IPS-15b (cell line): ENCODE measurements at regions not wholly inside any gene's neighbourhood (a gene's known extent, or its start where the extent isn't known, plus 50 kb on each side); places are given as distances from the start of the nearest gene placed in this dataset.
"Not testable (repeated sequence)": the region's sequence is repeated elsewhere in the genome, so short reads cannot be mapped to it uniquely, and the experiment has no call there.

Source experiments
- H3K27me3 ChIP-seq: one replicate; pipeline ENCODE4 v1.6.1; 2013; ENCODE audit warnings: low read length; ENCODE audit not compliant: control insufficient read depth, insufficient read depth
- H3K36me3 ChIP-seq: one replicate; pipeline ENCODE4 v1.6.1; 2013; ENCODE audit warnings: low read length; ENCODE audit not compliant: control insufficient read depth, insufficient read depth
- H3K4me1 ChIP-seq: one replicate; pipeline ENCODE4 v1.6.1; 2013; ENCODE audit warnings: mild to moderate bottlenecking, low read length; ENCODE audit not compliant: control insufficient read depth, insufficient read depth
- H3K4me3 ChIP-seq: one replicate; pipeline ENCODE4 v1.5.1; 2013; ENCODE audit warnings: low read depth, low read length
- H3K9ac ChIP-seq: one replicate; pipeline ENCODE4 v1.6.1; 2013; ENCODE audit warnings: low read depth, mild to moderate bottlenecking, low read length
- H3K9me3 ChIP-seq: one replicate; pipeline ENCODE4 v1.6.1; 2013; ENCODE audit warnings: mild to moderate bottlenecking, low read length; ENCODE audit not compliant: control insufficient read depth, insufficient read depth

GRCh38 chr21:28308516-28308915, 684.2 kb downstream of the LTN1 start:
- no peaks in the 10 kb centered on the region for H3K9me3 ChIP-seq
- H3K9ac ChIP-seq, result no peak overlapping the region
- H3K4me1 ChIP-seq, result peaks cover 3% of the 10 kb centered on the region
- H3K36me3 ChIP-seq, result no peaks in the 10 kb centered on the region
- no peak overlapping the region for H3K4me3 ChIP-seq
- no peaks in the 10 kb centered on the region for H3K27me3 ChIP-seq

DNA sequence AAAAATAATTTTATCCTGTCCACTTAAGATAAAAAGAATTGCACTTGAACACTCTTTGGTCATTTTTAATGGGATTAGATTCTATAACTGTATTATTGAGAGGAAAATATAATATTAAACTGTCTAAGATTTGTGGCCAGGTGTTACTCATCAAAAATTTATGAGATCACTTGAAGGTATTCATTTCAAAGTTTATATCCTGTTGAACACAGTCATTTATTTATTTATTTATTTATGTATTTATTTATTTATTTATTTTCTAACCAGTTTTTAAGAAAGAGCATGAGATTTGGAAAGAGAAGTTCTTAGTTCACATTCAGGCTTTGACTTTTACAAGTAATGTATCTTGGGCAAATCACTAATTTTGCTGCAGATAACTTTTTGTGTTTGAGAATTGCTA, 692.7 kb downstream of the LTN1 start:
- no peak overlapping the region for H3K9ac ChIP-seq
- H3K27me3 ChIP-seq, result no peaks in the 10 kb centered on the region
- no peaks in the 10 kb centered on the region for H3K4me1 ChIP-seq
- H3K36me3 ChIP-seq, result no peaks in the 10 kb centered on the region
- H3K9me3 ChIP-seq, result no peaks in the 10 kb centered on the region
- no peak overlapping the region for H3K4me3 ChIP-seq

GRCh38 chr21:28298251-28298672, 694.4 kb downstream of the LTN1 start:
- Histone ChIP-seq H3K4me1 (no peaks in the 10 kb centered on the region), H3K27me3 (no peaks in the 10 kb centered on the region), H3K9ac (no peak overlapping the region), H3K4me3 (no peak overlapping the region), H3K36me3 (no peaks in the 10 kb centered on the region), H3K9me3 (no peaks in the 10 kb centered on the region)

GRCh38 chr21:28294051-28294450, 698.6 kb downstream of the LTN1 start:
- no peaks in the 10 kb centered on the region for H3K36me3 ChIP-seq
- H3K9ac ChIP-seq, result no peak overlapping the region
- H3K4me1 ChIP-seq, result no peaks in the 10 kb centered on the region
- no peaks in the 10 kb centered on the region for H3K27me3 ChIP-seq
- no peak overlapping the region for H3K4me3 ChIP-seq
- peaks cover 4% of the 10 kb centered on the region for H3K9me3 ChIP-seq

GRCh38 chr21:28283641-28284490, 708.8 kb downstream of the LTN1 start:
- Histone ChIP-seq H3K9me3 (no peaks in the 10 kb centered on the region), H3K36me3 (no peaks in the 10 kb centered on the region), H3K9ac (no peak overlapping the region), H3K4me3 (no peak overlapping the region), H3K4me1 (peaks cover 17% of the 10 kb centered on the region), H3K27me3 (no peaks in the 10 kb centered on the region)

DNA sequence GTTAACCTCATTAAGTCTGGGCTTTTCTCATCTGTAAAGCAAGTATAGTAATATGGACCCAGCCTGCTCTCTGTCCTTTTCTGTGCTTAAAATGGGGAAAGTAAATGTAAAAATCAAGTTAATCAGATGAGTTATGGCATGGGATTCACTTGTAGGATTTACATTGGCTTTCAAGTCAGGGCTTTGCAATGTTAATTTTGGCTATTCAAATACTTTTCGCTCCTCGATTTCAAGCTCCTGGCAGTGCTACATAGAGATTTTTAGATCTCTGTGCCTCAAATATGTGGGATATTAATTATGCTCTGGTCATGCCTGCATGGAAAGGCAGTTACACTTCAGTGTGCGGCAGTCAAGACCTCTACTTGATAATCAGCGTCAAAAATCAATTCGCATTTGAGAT, 709.8 kb downstream of the LTN1 start:
- no peaks in the 10 kb centered on the region for H3K36me3 ChIP-seq
- H3K4me3 ChIP-seq, result no peak overlapping the region
- H3K27me3 ChIP-seq, result no peaks in the 10 kb centered on the region
- no peaks in the 10 kb centered on the region for H3K9me3 ChIP-seq
- H3K9ac ChIP-seq, result no peak overlapping the region
- peaks cover 17% of the 10 kb centered on the region for H3K4me1 ChIP-seq

GRCh38 chr21:28281357-28281756, 711.3 kb downstream of the LTN1 start:
- not testable (repeated sequence) for H3K9me3 ChIP-seq, H3K36me3 ChIP-seq, H3K4me3 ChIP-seq, H3K9ac ChIP-seq, H3K27me3 ChIP-seq
- peaks cover 17% of the 10 kb centered on the region for H3K4me1 ChIP-seq

DNA sequence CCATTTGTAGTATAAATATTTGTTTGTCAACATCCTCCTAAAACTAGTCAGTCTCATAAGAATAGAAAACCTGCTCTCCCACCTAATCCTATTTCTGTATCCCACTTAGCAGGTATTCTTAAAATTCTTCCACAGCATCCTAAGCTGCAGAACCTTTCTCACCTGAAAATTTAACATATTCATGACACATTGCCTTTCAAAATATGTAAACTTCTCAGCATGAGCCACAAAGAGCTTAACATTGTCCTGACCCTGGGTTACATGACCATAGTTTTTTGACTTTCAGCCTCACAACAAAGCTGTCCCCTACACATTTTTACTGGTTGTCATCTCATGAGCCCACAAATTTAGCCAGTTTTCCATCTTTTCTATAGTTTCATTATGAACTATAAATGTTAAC, 712.1 kb downstream of the LTN1 start:
- no peak overlapping the region for H3K9ac ChIP-seq
- no peaks in the 10 kb centered on the region for H3K27me3 ChIP-seq
- H3K4me1 ChIP-seq, result peaks cover 17% of the 10 kb centered on the region
- H3K9me3 ChIP-seq, result no peaks in the 10 kb centered on the region
- no peak overlapping the region for H3K4me3 ChIP-seq
- H3K36me3 ChIP-seq, result no peaks in the 10 kb centered on the region

DNA sequence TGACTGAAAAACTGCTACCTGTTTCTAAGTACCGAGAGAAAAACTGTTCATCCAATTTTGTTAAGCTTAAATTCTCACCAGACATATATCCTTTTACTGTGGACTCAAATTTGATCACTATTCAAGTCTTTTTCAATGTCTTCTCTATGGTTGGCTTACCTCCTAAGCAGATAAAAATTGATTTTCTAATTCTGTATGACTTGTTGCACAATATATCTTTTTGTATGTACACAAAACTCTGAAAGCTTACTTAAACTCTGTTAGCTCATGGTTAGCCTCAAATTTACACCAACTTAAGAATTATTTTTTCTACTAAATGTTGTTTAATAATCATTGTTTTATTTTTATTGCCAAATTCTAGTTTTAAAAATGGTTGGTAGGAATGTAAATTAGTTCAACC, 715.4 kb downstream of the LTN1 start:
- Histone ChIP-seq H3K27me3 (no peaks in the 10 kb centered on the region), H3K9me3 (no peaks in the 10 kb centered on the region), H3K9ac (no peak overlapping the region), H3K36me3 (no peaks in the 10 kb centered on the region), H3K4me1 (peaks cover 7% of the 10 kb centered on the region), H3K4me3 (no peak overlapping the region)

DNA sequence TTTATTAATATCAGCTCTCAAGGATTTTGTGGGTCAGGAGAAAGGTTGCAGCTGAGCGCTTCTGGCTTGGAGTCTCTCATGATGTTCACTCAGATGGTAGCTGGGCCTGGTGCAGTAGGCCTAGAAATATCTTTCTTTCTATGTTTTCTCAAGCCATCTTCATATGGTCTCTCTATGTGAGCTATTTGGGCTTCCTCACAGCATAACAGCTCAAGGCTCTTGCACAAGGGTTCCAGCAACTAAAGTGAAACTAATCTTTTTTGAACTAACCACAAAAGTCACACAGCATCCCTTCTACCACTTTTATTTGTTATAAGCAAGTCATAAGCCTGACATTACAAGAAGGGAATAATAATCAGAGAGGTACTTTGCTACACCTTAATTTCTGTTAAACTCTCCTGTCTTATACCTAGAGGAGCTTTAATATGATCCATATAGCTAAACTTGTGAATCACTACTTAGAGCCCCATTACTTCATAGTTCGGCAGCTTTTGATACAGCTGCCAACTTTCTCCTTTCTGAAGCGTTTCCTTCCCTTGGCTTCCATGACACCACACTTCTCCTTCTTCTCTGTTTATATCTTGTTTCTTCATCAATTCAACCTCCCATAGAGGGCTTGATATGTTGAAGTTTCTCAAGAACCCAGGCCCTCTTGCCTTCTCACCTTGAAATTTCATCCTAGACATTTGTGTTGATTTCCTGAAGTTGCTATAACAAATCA, 720.2 kb downstream of the LTN1 start:
- Histone ChIP-seq H3K9ac (no peak overlapping the region), H3K4me1 (no peaks in the 10 kb centered on the region), H3K9me3 (no peaks in the 10 kb centered on the region), H3K4me3 (no peak overlapping the region), H3K36me3 (no peaks in the 10 kb centered on the region), H3K27me3 (no peaks in the 10 kb centered on the region)

GRCh38 chr21:28269173-28269572, 723.5 kb downstream of the LTN1 start:
- Histone ChIP-seq H3K4me3 (no peak overlapping the region), H3K9me3 (no peaks in the 10 kb centered on the region), H3K4me1 (no peaks in the 10 kb centered on the region), H3K9ac (no peak overlapping the region), H3K36me3 (no peaks in the 10 kb centered on the region), H3K27me3 (no peaks in the 10 kb centered on the region)

DNA sequence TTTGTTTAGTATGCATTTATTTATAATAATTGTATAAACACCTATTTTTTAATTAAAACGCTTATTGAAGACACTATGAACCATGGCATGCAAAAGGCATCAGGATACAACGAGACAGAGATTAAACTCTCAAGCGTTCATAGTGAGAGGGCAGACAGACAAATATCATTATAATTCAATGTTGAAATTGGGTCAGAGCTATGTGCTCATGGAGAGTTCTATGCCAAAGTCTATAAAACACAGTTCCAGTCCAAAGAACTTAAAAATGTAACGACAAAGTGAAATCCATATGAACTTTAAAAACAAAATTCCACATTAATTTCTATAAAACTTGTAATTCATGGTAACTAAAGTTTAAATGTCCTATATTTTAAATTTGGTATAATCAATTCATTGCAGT, 724.0 kb downstream of the LTN1 start:
- no peaks in the 10 kb centered on the region for H3K27me3 ChIP-seq
- no peaks in the 10 kb centered on the region for H3K36me3 ChIP-seq
- no peak overlapping the region for H3K9ac ChIP-seq
- no peaks in the 10 kb centered on the region for H3K4me1 ChIP-seq
- no peaks in the 10 kb centered on the region for H3K9me3 ChIP-seq
- no peak overlapping the region for H3K4me3 ChIP-seq
